Adrenal gland (tissue), 9 donors: ENCODE measurements at regions not wholly inside any gene's neighbourhood (a gene's known extent, or its start where the extent isn't known, plus 50 kb on each side); places are given as distances from the start of the nearest gene placed in this dataset.

Source experiments
- DNase-seq, 7 donors: peaks; one replicate each; pipeline ENCODE4 v3.0.0-alpha.2; 2019 to 2020
- H3K27ac ChIP-seq, 5 donors: fragments of 200-600 bp; sonication (generic) in 4 of 5; 1 replicate in 3 of 5; 2 replicates in 2 of 5; pipeline versions ENCODE4 v1.5.1 to v1.8.0; 2016 to 2020; ENCODE audit warnings: mild to moderate bottlenecking in 1 of 5
- H3K27me3 ChIP-seq: fragments of 200-600 bp; 2 replicates; pipeline ENCODE4 v1.8.0; 2021
- H3K36me3 ChIP-seq, 2 donors: fragments of 200-600 bp; replicated peaks in 1 of 2; 1 replicate in 1 of 2; 2 replicates in 1 of 2; pipeline versions ENCODE4 v1.5.1 to v1.8.0; 2018 to 2022
- H3K4me1 ChIP-seq, 2 donors: fragments of 200-600 bp; replicated peaks in 1 of 2; 1 replicate in 1 of 2; 2 replicates in 1 of 2; pipeline versions ENCODE4 v1.5.1 to v1.8.0; 2018 to 2021
- H3K4me3 ChIP-seq, 4 donors: fragments of 200-600 bp; sonication (generic) in 3 of 4; one replicate each; pipeline ENCODE4 v1.5.1; 2016 to 2018
- H3K9me3 ChIP-seq, 3 donors: fragments of 200-600 bp; sonication (generic) in 1 of 3; replicated peaks in 1 of 3; 1 replicate in 2 of 3; 2 replicates in 1 of 3; pipeline versions ENCODE4 v1.5.1 to v1.8.0; 2016 to 2021
- POLR2A ChIP-seq, 2 donors: fragments of 450-650 bp; IDR thresholded peaks; one replicate each; pipeline ENCODE4 v1.6.1; 2017; ENCODE audit warnings: antibody characterized with exemption in 2 of 2, mild to moderate bottlenecking in 2 of 2, moderate library complexity in 1 of 2
- WGBS, 4 donors: extraction: QIAGEN DNeasy Blood & Tissue Kit in 2 of 4; methylation state at CpG; one replicate each; pipeline versions ENCODE4 v1.1.5 to v1.1.7; 2013 to 2017; 5-methylcytosine and 5-hydroxymethylcytosine counted together
- intact Hi-C, 2 donors: fragments of 100-400 bp; cut with DNase I; formaldehyde crosslinking; loops; one replicate each; pipeline versions ENCODE4 v1.14.1 to v1.15.0; 2022 to 2023
- TF ChIP-seq, protein P1 (sequence below), 6 experiments: fragments of 450-650 bp in 4 of 6; fragments of 200-600 bp in 2 of 6; sonication (generic) in 1 of 6; IDR thresholded peaks; 1 replicate in 5 of 6; 2 replicates in 1 of 6; pipeline versions ENCODE4 v1.5.1 to v1.8.0; 2016 to 2021; ENCODE audit warnings: antibody characterized with exemption in 6 of 6, mild to moderate bottlenecking in 2 of 6, moderate library complexity in 1 of 6
- donor health status: healthy with polysubstance abuse.
- donor health status: Bipolar disorder and iron deficiency.
- donor health status: DM: yes; HTN: yes; CAD: no.
- donor health status: DM: no; HTN: no; CAD: no.
- donor health status: DM: no; HTN: no; CAD: no.

DNA sequence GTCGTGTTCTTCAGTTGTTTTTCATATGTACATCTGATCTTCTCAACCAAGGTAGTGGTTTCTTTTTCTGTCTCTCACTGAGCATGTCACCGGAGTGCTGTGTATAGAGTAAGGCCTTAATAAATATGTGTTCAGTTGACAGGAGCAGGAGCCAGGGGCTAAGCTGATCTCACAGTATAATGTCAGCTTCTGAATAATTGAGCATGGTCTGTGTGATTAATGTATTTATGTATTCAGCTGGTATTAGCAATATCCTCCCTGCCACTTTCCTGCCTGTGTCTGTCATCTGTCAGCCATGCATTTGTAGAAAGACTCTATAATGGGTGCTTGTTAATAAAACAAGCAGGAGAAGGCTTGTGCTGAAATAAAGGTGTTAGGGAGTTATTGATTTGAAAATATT lies 198.9 kb downstream of the ADCYAP1 start:
- Histone ChIP-seq H3K4me3 (no peak overlapping the region), H3K36me3 (no peaks in the 10 kb centered on the region), H3K27me3 (no peaks in the 10 kb centered on the region), H3K4me1 (no peaks in the 10 kb centered on the region), H3K9me3 (no peaks in the 10 kb centered on the region), H3K27ac (no peak overlapping the region)
- TF ChIP-seq POLR2A (IDR thresholded peaks at IDR 0.05) = no peak
- TF ChIP-seq, protein P1, sequence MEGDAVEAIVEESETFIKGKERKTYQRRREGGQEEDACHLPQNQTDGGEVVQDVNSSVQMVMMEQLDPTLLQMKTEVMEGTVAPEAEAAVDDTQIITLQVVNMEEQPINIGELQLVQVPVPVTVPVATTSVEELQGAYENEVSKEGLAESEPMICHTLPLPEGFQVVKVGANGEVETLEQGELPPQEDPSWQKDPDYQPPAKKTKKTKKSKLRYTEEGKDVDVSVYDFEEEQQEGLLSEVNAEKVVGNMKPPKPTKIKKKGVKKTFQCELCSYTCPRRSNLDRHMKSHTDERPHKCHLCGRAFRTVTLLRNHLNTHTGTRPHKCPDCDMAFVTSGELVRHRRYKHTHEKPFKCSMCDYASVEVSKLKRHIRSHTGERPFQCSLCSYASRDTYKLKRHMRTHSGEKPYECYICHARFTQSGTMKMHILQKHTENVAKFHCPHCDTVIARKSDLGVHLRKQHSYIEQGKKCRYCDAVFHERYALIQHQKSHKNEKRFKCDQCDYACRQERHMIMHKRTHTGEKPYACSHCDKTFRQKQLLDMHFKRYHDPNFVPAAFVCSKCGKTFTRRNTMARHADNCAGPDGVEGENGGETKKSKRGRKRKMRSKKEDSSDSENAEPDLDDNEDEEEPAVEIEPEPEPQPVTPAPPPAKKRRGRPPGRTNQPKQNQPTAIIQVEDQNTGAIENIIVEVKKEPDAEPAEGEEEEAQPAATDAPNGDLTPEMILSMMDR (IDR thresholded peaks at IDR 0.05) = no peak
- WGBS, 4 donors = 42 to 58% (median 45%) methylated on average over 2 of the region's 2 CpGs
- intact Hi-C loops = no loop called here
- DNase-seq = no peak

GRCh38 chr18:1104181-1104881 lies 199.7 kb downstream of the ADCYAP1 start:
- intact Hi-C loops = no loop called here
- 45 to 67% (median 53%) methylated on average over 4 of the region's 4 CpGs for WGBS, 4 donors
- DNase-seq = no peak
- H3K4me3 ChIP-seq = no peak overlapping the region
- no peak for TF ChIP-seq POLR2A (IDR thresholded peaks at IDR 0.05)
- TF ChIP-seq, protein P1 (IDR thresholded peaks at IDR 0.05) = no peak
- no peaks in the 10 kb centered on the region for H3K27me3 ChIP-seq
- no peaks in the 10 kb centered on the region for H3K9me3 ChIP-seq
- no peaks in the 10 kb centered on the region for H3K4me1 ChIP-seq
- no peak overlapping the region for H3K27ac ChIP-seq
- H3K36me3 ChIP-seq = no peaks in the 10 kb centered on the region

DNA sequence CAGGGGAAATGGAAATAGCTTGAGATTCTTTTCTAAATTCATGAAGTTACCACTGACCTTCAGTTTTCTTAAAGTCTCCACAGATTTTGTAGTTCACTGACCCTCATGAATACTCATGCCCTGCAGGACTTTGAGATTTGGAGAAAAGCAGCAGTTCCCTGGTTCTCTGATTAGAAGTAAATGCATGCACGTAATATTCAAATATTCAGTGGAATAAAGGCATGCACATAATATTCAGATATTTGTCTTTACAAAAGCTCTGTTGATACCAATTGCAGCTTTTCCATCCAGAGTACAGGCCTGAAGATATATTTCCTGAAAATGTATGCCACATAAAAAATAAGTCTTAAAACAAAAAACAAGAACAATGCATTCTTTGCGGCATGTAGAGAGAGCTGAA lies 219.8 kb downstream of the ADCYAP1 start:
- H3K4me3 ChIP-seq = no peak overlapping the region
- no peaks in the 10 kb centered on the region for H3K27me3 ChIP-seq
- no peak for DNase-seq
- H3K9me3 ChIP-seq = no peaks in the 10 kb centered on the region
- TF ChIP-seq, protein P1 (IDR thresholded peaks at IDR 0.05) = no peak
- TF ChIP-seq POLR2A (IDR thresholded peaks at IDR 0.05) = no peak
- H3K27ac ChIP-seq = no peak overlapping the region
- H3K4me1 ChIP-seq = no peaks in the 10 kb centered on the region
- WGBS, 4 donors = 70 to 89% (median 84%) methylated on average over 2 of the region's 2 CpGs
- intact Hi-C loops = no loop called here
- no peaks in the 10 kb centered on the region for H3K36me3 ChIP-seq

DNA sequence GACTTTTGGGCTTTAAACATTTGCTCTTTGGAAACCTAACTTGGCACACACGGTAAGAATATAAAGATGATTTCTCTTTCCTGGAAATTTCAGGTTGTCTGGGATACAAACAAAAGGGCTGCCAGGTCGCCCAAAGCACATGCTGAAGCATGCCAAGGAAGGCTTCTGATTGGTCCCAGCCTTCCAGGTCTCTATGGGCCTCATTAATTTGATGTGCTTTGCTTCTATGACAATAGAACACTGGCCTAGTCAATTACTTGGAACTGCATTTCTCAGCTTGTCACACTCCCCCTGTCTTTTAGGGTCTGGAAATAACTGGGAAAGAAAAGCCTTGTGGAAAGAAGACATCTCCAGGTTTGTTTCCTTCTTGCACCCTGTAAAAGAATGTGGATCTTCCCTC lies 228.9 kb downstream of the ADCYAP1 start:
- WGBS, 4 donors = 49 to 64% (median 52%) methylated on average over 2 of the region's 2 CpGs
- Histone ChIP-seq H3K9me3 (no peaks in the 10 kb centered on the region), H3K36me3 (no peaks in the 10 kb centered on the region), H3K4me3 (no peak overlapping the region), H3K27me3 (no peaks in the 10 kb centered on the region), H3K27ac (no peak overlapping the region), H3K4me1 (no peaks in the 10 kb centered on the region)
- no peak for DNase-seq
- TF ChIP-seq, protein P1 (IDR thresholded peaks at IDR 0.05) = no peak
- no peak for TF ChIP-seq POLR2A (IDR thresholded peaks at IDR 0.05)
- intact Hi-C loops = no loop called here
